T-helper 17 cell (primary cell): ENCODE measurements at regions not wholly inside any gene's neighbourhood (a gene's known extent, or its start where the extent isn't known, plus 50 kb on each side); places are given as distances from the start of the nearest gene placed in this dataset.
A peak's percentile ranks its signal among the peaks of the same experiment; 100 is the strongest.

Experiments
- ATAC-seq: fragments of 150-1000 bp; cut with Tn5 transposase; 2 replicates; pipeline ENCODE4 v1.10.0; 2021; ENCODE audit warnings: mild to moderate bottlenecking, moderate library complexity
- DNase-seq, 3 donors: peaks; one replicate each; pipeline versions ENCODE4 v3.0.0 to v3.0.0-alpha.2; 2020 to 2021
- H3K9me3 ChIP-seq: one replicate; pipeline ENCODE4 v1.7.0; 2013; ENCODE audit warnings: low read length, mild to moderate bottlenecking; ENCODE audit not compliant: control insufficient read depth, poor library complexity, severe bottlenecking
- H3K27ac Mint-ChIP-seq: one replicate; pipeline ENCODE4 v1.8.0; 2022; ENCODE audit warnings: mild to moderate bottlenecking, moderate library complexity, mixed read lengths
- H3K27me3 Mint-ChIP-seq: one replicate; pipeline ENCODE4 v1.8.0; 2022; ENCODE audit warnings: mixed read lengths
- H3K36me3 Mint-ChIP-seq: one replicate; pipeline ENCODE4 v1.8.0; 2022; ENCODE audit warnings: low read depth, mixed read lengths
- H3K4me1 Mint-ChIP-seq: one replicate; pipeline ENCODE4 v1.8.0; 2022; ENCODE audit warnings: mild to moderate bottlenecking, mixed read lengths
- H3K4me3 Mint-ChIP-seq: one replicate; pipeline ENCODE4 v1.8.0; 2022; ENCODE audit warnings: mild to moderate bottlenecking, moderate library complexity, mixed read lengths

GRCh38 chr2:120674246-120675170 is 61.2 kb upstream of the GLI2 start:
- DNase-seq (no peak), ATAC-seq (no peak)
- Mint-ChIP-seq H3K4me3 (no peak overlapping the region), H3K27me3 (peaks cover 84% of the 10 kb centered on the region), H3K4me1 (no peaks in the 10 kb centered on the region), H3K36me3 (no peaks in the 10 kb centered on the region), H3K27ac (no peak overlapping the region)
- H3K9me3 ChIP-seq = no peaks in the 10 kb centered on the region

DNA sequence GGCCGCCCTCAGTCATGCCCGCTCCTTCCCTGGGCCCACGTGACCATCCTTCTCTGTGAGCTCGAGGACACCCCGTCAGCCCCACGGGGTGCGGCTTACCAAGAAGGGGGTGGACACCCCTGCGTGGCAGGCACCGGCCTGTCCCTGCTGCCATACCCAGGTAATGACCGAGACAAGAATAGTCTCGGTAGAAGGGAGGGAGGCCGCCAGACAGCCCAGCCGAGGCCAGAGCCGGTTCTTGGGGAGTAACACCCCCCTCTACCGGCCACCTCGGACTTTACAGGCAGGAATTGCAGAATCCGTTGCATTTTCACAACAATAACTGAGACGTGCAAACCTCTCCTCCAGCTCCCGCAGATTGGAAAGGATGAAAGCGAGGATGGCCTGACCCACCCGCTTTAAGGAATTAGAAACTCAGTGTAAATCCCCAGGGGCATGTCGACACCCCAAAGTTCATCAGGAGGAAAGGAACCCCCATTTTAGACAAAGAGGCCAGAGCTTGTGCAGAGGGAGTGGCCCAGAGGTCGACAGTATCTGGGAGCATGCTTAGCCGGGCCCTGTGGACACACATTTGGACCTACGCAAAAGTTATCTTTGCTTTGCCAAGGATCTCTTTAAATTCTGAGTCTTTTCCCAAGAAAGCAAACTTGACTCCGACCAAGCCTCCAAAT is 60.1 kb upstream of the GLI2 start:
- DNase-seq (peak in 1 of 3 donors; percentile 12), ATAC-seq (peak; percentile 52)
- H3K9me3 ChIP-seq = no peaks in the 10 kb centered on the region
- Mint-ChIP-seq H3K27me3 (peaks cover 81% of the 10 kb centered on the region), H3K4me1 (peaks cover 3% of the 10 kb centered on the region), H3K27ac (no peak overlapping the region), H3K4me3 (no peak overlapping the region), H3K36me3 (no peaks in the 10 kb centered on the region)

DNA sequence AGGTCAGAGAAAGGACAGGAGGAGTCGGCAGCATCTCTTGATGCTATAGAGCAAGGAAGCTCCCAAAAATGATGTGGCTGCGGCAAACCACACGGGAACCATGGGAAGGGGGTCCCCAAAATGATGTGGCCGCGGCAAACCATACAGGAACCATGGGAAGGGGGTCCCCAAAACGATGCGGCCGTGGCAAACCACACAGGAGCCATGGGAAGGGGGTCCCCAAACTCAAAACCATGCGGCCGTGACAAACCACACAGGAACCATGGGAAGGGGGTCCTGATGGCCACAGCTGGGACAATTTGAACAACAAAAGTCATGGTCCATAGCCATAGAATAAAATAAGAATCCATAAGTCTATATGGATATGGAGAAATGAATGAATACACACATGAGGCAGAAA is 58.4 kb upstream of the GLI2 start:
- Mint-ChIP-seq H3K27me3 (peaks cover 73% of the 10 kb centered on the region), H3K4me3 (no peak overlapping the region), H3K4me1 (peaks cover 3% of the 10 kb centered on the region), H3K36me3 (no peaks in the 10 kb centered on the region), H3K27ac (no peak overlapping the region)
- ATAC-seq = no peak
- DNase-seq = no peak
- no peaks in the 10 kb centered on the region for H3K9me3 ChIP-seq

DNA sequence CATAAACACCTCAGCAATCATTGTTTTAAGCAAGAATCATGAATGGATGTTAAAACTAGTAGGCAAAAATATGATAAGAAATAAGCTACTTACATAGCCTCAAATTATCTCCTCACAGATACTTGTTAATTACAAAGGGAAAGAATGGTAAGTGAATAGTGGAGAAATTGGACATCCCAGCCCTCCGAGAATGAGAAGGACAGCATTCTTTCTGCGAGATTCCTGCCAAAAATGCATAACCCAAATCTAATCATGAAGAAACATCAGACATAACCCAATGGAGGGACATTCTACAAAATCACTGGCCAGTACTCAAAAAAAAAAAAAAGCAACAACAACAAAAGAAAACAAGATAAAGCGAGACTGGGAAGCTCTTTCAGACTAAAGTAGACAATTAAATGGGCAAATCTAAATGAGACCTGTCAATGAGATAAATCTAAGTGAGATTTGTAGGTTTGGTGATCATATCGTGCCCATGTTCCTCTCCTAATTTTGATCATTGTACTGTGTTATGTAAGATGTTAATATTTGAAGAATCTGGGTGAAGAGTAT is 57.9 kb upstream of the GLI2 start:
- Mint-ChIP-seq H3K36me3 (no peaks in the 10 kb centered on the region), H3K27me3 (peaks cover 73% of the 10 kb centered on the region), H3K27ac (no peak overlapping the region), H3K4me1 (peaks cover 3% of the 10 kb centered on the region), H3K4me3 (no peak overlapping the region)
- H3K9me3 ChIP-seq = no peaks in the 10 kb centered on the region
- DNase-seq (no peak), ATAC-seq (no peak)

GRCh38 chr2:120678251-120678650 is 57.4 kb upstream of the GLI2 start:
- no peaks in the 10 kb centered on the region for H3K9me3 ChIP-seq
- Mint-ChIP-seq H3K4me1 (peaks cover 3% of the 10 kb centered on the region), H3K4me3 (no peak overlapping the region), H3K36me3 (no peaks in the 10 kb centered on the region), H3K27ac (no peak overlapping the region), H3K27me3 (peaks cover 73% of the 10 kb centered on the region)
- no peak for DNase-seq
- no peak for ATAC-seq

- H3K9me3 ChIP-seq = no peaks in the 10 kb centered on the region
- Mint-ChIP-seq H3K4me1 (peaks cover 3% of the 10 kb centered on the region), H3K4me3 (no peak overlapping the region), H3K27me3 (peaks cover 73% of the 10 kb centered on the region), H3K36me3 (no peaks in the 10 kb centered on the region), H3K27ac (peak overlapping the region; percentile 86)
- DNase-seq (no peak), ATAC-seq (no peak)
These were observed 56.7 kb upstream of the GLI2 start for GRCh38 chr2:120678926-120679325.

- H3K27me3 Mint-ChIP-seq = peaks cover 79% of the 10 kb centered on the region
- no peak overlapping the region for H3K4me3 Mint-ChIP-seq
- peaks cover 3% of the 10 kb centered on the region for H3K4me1 Mint-ChIP-seq
- DNase-seq (no peak), ATAC-seq (no peak)
- H3K9me3 ChIP-seq = no peaks in the 10 kb centered on the region
- peak overlapping the region; percentile 86 for H3K27ac Mint-ChIP-seq
- H3K36me3 Mint-ChIP-seq = no peaks in the 10 kb centered on the region
These were observed 56.1 kb upstream of the GLI2 start for GRCh38 chr2:120679526-120679925.

DNA sequence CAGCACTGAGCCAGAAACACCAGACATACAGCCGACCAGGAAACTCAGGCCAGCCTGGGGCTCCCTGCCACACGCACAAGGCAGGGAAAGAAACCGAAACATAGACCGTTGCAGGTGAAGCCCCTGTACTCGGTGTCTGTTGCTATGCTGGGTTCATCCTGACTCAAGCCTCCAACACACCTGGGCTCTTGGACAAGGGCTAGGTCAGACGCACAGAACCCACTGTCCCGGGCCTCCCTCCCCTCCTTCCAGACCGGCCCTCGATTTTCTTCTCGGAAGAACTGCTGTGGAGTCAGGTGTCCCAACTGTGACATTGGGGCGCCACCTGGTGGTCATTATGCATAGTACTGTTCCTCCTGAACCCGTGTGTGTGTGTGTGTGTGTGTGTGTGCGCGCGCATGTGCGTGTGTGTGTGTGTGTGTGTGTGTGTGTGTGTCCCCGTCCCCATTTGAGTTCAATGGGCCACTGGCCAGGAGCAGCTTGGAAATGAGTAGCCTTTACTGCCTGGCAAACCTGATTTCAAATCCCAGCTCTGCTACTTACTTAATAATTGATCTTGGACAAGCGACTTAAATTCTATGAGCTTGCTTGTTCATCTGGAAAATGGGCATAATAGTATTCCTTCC is 55.4 kb upstream of the GLI2 start:
- peak; percentile 78 for ATAC-seq
- peaks cover 80% of the 10 kb centered on the region for H3K27me3 Mint-ChIP-seq
- no peaks in the 10 kb centered on the region for H3K36me3 Mint-ChIP-seq
- peak; percentile 46 to 59 (median 48) for DNase-seq
- H3K4me3 Mint-ChIP-seq = peak overlapping the region; percentile 66
- H3K9me3 ChIP-seq = no peaks in the 10 kb centered on the region
- H3K4me1 Mint-ChIP-seq = peaks cover 3% of the 10 kb centered on the region
- H3K27ac Mint-ChIP-seq = peak overlapping the region; percentile 86

GRCh38 chr2:120681181-120681580 is 54.5 kb upstream of the GLI2 start:
- ATAC-seq (no peak), DNase-seq (no peak)
- H3K4me1 Mint-ChIP-seq = peaks cover 3% of the 10 kb centered on the region
- no peaks in the 10 kb centered on the region for H3K36me3 Mint-ChIP-seq
- peaks cover 72% of the 10 kb centered on the region for H3K27me3 Mint-ChIP-seq
- H3K27ac Mint-ChIP-seq = no peak overlapping the region
- H3K4me3 Mint-ChIP-seq = peak overlapping the region; percentile 36
- no peaks in the 10 kb centered on the region for H3K9me3 ChIP-seq

DNA sequence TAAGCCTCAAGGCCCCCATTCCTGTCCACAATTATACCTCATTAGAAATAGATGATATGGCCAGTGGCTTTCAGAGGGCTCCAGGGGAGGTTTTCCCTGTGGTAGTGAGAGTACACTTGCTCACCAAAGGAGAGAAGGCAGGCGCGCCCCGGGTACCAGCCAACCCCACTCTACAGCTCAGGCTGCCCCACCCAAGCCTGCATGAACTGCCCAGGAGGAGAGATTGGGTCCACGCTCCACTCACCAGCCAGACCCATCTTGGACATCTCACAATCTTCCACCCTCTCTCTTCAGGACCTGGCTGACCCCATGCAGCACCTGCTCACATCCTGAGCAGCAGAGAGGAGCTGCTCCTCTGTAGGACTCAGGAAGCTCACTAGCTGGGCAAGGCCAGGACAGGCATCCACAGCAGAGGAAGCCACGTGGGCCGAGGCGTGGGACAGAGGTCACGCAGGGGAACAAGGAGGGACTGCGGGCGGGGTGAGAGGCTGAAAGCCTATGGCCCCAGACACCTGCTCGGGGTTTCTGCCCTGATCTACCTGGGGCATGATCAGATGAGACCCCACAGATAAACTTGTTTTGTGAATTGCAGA is 53.9 kb upstream of the GLI2 start:
- Mint-ChIP-seq H3K4me3 (no peak overlapping the region), H3K27ac (no peak overlapping the region), H3K27me3 (peaks cover 66% of the 10 kb centered on the region), H3K4me1 (peaks cover 3% of the 10 kb centered on the region), H3K36me3 (no peaks in the 10 kb centered on the region)
- ATAC-seq (no peak), DNase-seq (no peak)
- H3K9me3 ChIP-seq = no peaks in the 10 kb centered on the region

DNA sequence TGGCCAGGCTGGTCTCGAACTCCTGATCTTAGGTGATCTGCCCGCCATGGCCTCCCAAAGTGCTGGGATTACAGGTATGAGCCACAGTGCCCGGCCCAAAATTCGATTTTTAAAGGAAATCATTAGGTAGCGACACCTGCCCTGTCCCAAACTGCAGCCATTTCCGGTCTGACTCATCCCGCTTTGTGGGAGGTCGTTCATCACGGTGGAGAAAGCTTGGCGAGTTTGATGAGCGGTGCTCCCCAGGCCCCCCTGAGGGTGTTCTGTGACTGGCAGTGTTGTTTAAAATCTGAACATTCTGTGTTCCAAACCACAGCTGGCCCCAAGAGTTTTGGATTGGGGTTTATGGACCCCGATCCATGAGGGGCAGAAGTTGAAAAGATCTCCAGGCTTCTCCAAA is 53.0 kb upstream of the GLI2 start:
- Mint-ChIP-seq H3K36me3 (no peaks in the 10 kb centered on the region), H3K4me3 (no peak overlapping the region), H3K27ac (peak overlapping the region; percentile 37), H3K4me1 (peaks cover 3% of the 10 kb centered on the region), H3K27me3 (peaks cover 57% of the 10 kb centered on the region)
- DNase-seq (no peak), ATAC-seq (no peak)
- H3K9me3 ChIP-seq = no peaks in the 10 kb centered on the region

DNA sequence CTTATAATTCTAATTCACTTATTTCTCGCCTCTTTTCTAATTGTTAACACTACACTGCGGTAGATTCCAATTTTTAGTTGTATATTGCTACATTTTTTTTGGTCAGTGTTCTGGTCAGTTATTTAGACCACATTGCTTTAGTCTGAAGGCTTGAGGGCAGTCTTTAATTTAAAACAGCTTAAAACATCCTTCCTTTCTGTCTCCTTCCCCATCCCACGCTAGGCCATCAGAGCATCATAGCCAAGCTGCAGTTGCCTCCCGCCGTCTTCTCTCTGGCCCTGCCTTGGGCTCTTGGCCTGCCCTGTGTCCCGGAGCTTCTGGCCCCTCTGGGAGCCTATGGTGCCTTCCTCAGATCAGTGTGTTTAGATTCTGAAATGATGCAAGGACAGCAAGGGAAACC is 52.6 kb upstream of the GLI2 start:
- H3K9me3 ChIP-seq = no peaks in the 10 kb centered on the region
- H3K36me3 Mint-ChIP-seq = no peaks in the 10 kb centered on the region
- H3K27ac Mint-ChIP-seq = no peak overlapping the region
- no peak for DNase-seq
- peaks cover 53% of the 10 kb centered on the region for H3K27me3 Mint-ChIP-seq
- H3K4me1 Mint-ChIP-seq = peaks cover 3% of the 10 kb centered on the region
- no peak for ATAC-seq
- no peak overlapping the region for H3K4me3 Mint-ChIP-seq

DNA sequence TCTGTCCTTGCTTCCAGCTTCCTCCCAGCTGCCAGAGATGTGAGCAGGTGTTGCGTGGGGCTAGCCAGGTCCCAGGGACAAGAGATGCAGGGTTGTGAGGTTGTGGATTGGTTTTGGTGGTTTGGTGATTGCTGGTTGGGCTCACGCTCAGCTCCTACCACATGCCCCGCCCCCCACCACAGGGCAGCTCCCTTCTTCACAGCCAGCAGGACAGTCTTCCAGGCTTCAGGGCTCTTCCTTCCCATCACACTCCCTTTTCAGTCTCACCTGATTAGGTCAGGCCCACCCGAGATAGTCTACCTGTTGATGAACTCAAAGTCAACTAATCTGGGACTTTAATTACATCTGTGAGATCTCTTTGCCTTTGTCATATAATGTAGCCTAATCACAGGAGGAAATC is 52.0 kb upstream of the GLI2 start:
- H3K9me3 ChIP-seq = no peaks in the 10 kb centered on the region
- Mint-ChIP-seq H3K27ac (no peak overlapping the region), H3K4me1 (peaks cover 3% of the 10 kb centered on the region), H3K36me3 (no peaks in the 10 kb centered on the region), H3K27me3 (peaks cover 48% of the 10 kb centered on the region), H3K4me3 (no peak overlapping the region)
- ATAC-seq (no peak), DNase-seq (no peak)
